T-helper 2 cell treated with Interferon-gamma antibody and Interleukin-4, amounts not matched to agents 100 ng/mL and 5 ng/mL, for 36 hours (primary cell): ENCODE measurements at regions not wholly inside any gene's neighbourhood (a gene's known extent, or its start where the extent isn't known, plus 50 kb on each side); places are given as distances from the start of the nearest gene placed in this dataset.

Experiments
- intact Hi-C: fragments of 100-400 bp; cut with micrococcal nuclease; formaldehyde crosslinking; loops from one replicate; pipeline ENCODE4 v1.15.1; 2023

- intact Hi-C loops = no loop called here
Observed at GRCh38 chr15:53400986-53401385, 358.5 kb downstream of the WDR72 start.

GRCh38 chr15:53397041-53397616, 362.3 kb downstream of the WDR72 start:
- intact Hi-C loops = no loop called here

- intact Hi-C loops = no loop called here
Observed at GRCh38 chr15:53395871-53396270, 363.6 kb downstream of the WDR72 start.

GRCh38 chr15:53390549-53390948, 368.9 kb downstream of the WDR72 start:
- intact Hi-C loops = no loop called here

GRCh38 chr15:53389271-53390037, 370.0 kb downstream of the WDR72 start:
- intact Hi-C loops = no loop called here

GRCh38 chr15:53384417-53384816, 375.0 kb downstream of the WDR72 start:
- intact Hi-C loops = no loop called here

GRCh38 chr15:53378096-53378800, 381.2 kb downstream of the WDR72 start:
- intact Hi-C loops = no loop called here

GRCh38 chr15:53367740-53368139, 391.7 kb downstream of the WDR72 start:
- intact Hi-C loops = no loop called here

- intact Hi-C loops = no loop called here
Observed at GRCh38 chr15:53360881-53361280, 398.6 kb downstream of the WDR72 start.

GRCh38 chr15:53359038-53359437, 400.4 kb downstream of the WDR72 start:
- intact Hi-C loops = no loop called here

- intact Hi-C loops = no loop called here
Observed at GRCh38 chr15:53354874-53355273, 404.6 kb downstream of the WDR72 start.

GRCh38 chr15:53351373-53351772, 408.1 kb downstream of the WDR72 start:
- intact Hi-C loops = no loop called here

GRCh38 chr15:53346583-53346982, 412.9 kb downstream of the WDR72 start:
- intact Hi-C loops = no loop called here

GRCh38 chr15:53331328-53332190, 427.9 kb downstream of the WDR72 start:
- intact Hi-C loops = no loop called here

- intact Hi-C loops = no loop called here
Observed at GRCh38 chr15:53328341-53328740, 431.1 kb downstream of the WDR72 start.

GRCh38 chr15:53324061-53324460, 435.4 kb downstream of the WDR72 start:
- intact Hi-C loops = no loop called here

GRCh38 chr15:53323191-53323590, 436.3 kb downstream of the WDR72 start:
- intact Hi-C loops = no loop called here

- intact Hi-C loops = no loop called here
Observed at GRCh38 chr15:53320816-53321215, 438.6 kb downstream of the WDR72 start.

- intact Hi-C loops = no loop called here
Observed at GRCh38 chr15:53312707-53313106, 446.8 kb downstream of the WDR72 start.

- intact Hi-C loops = no loop called here
Observed at GRCh38 chr15:53310709-53311108, 448.8 kb downstream of the WDR72 start.

GRCh38 chr15:53307952-53308624, 451.4 kb downstream of the WDR72 start:
- intact Hi-C loops = no loop called here
